Mesendoderm (in vitro differentiated cells): ENCODE measurements at regions not wholly inside any gene's neighbourhood (a gene's known extent, or its start where the extent isn't known, plus 50 kb on each side); places are given as distances from the start of the nearest gene placed in this dataset.

Source experiments
- DNase-seq: peaks from one replicate; pipeline ENCODE4 v3.0.0; 2013
- H2AK5ac ChIP-seq: 2 replicates; pipeline ENCODE4 v1.6.1; 2013; ENCODE audit warnings: low read length, inconsistent platforms
- H2BK120ac ChIP-seq: 2 replicates; pipeline ENCODE4 v1.6.1; 2013; ENCODE audit warnings: low read depth, mild to moderate bottlenecking, low read length, moderate library complexity, mixed read lengths
- H2BK15ac ChIP-seq: replicated peaks from 2 replicates; pipeline ENCODE4 v1.6.1; 2013; ENCODE audit warnings: low read depth, mild to moderate bottlenecking, moderate library complexity
- H2BK5ac ChIP-seq: 2 replicates; pipeline ENCODE4 v1.6.1; 2013; ENCODE audit warnings: low read length, inconsistent platforms
- H3K18ac ChIP-seq: 2 replicates; pipeline ENCODE4 v1.6.1; 2013; ENCODE audit warnings: mild to moderate bottlenecking, low read length, mixed read lengths
- H3K23ac ChIP-seq: one replicate; pipeline ENCODE4 v1.6.1; 2013; ENCODE audit warnings: low read length
- H3K27ac ChIP-seq: 2 replicates; pipeline ENCODE4 v1.5.1; 2013; ENCODE audit warnings: low read depth, mild to moderate bottlenecking, inconsistent platforms, low read length, moderate library complexity
- H3K27me3 ChIP-seq: 2 replicates; pipeline ENCODE4 v1.6.1; 2013; ENCODE audit warnings: low read length, control low read depth, mild to moderate bottlenecking, inconsistent platforms; ENCODE audit not compliant: insufficient read depth, poor library complexity
- H3K36me3 ChIP-seq: 2 replicates; pipeline ENCODE4 v1.6.1; 2013; ENCODE audit warnings: low read length, inconsistent platforms; ENCODE audit not compliant: control insufficient read depth, insufficient read depth
- H3K4ac ChIP-seq: one replicate; pipeline ENCODE4 v1.6.1; 2013; ENCODE audit warnings: low read depth, mild to moderate bottlenecking, low read length, moderate library complexity
- H3K4me1 ChIP-seq: 2 replicates; pipeline ENCODE4 v1.6.1; 2013; ENCODE audit warnings: low read depth, low read length, inconsistent platforms; ENCODE audit not compliant: control insufficient read depth
- H3K4me2 ChIP-seq: 2 replicates; pipeline ENCODE4 v1.6.1; 2013; ENCODE audit warnings: low read length
- H3K4me3 ChIP-seq: 2 replicates; pipeline ENCODE4 v1.5.1; 2013; ENCODE audit warnings: mild to moderate bottlenecking, low read length
- H3K56ac ChIP-seq: one replicate; pipeline ENCODE4 v1.6.1; 2013; ENCODE audit warnings: low read length
- H3K79me1 ChIP-seq: 2 replicates; pipeline ENCODE4 v1.6.1; 2013; ENCODE audit warnings: low read length, inconsistent platforms
- H3K79me2 ChIP-seq: 2 replicates; pipeline ENCODE4 v1.6.1; 2013; ENCODE audit warnings: mild to moderate bottlenecking, low read length; ENCODE audit not compliant: control insufficient read depth, insufficient read depth
- H3K9ac ChIP-seq: 2 replicates; pipeline ENCODE4 v1.6.1; 2013; ENCODE audit warnings: low read length, inconsistent platforms
- H4K5ac ChIP-seq: one replicate; pipeline ENCODE4 v1.6.1; 2013; ENCODE audit warnings: low read length
- H4K8ac ChIP-seq: one replicate; pipeline ENCODE4 v1.6.1; 2013; ENCODE audit warnings: low read depth, mild to moderate bottlenecking, control low read depth, low read length, moderate library complexity
- WGBS: extraction: QIAGEN DNeasy Blood & Tissue Kit; methylation state at CpG from one replicate; pipeline ENCODE4 v1.1.7; 2013; ENCODE audit warnings: low lambda C conversion rate, missing lambda C conversion rate; ENCODE audit not compliant: insufficient coverage; ENCODE audit errors: extremely low coverage; 5-methylcytosine and 5-hydroxymethylcytosine counted together

DNA sequence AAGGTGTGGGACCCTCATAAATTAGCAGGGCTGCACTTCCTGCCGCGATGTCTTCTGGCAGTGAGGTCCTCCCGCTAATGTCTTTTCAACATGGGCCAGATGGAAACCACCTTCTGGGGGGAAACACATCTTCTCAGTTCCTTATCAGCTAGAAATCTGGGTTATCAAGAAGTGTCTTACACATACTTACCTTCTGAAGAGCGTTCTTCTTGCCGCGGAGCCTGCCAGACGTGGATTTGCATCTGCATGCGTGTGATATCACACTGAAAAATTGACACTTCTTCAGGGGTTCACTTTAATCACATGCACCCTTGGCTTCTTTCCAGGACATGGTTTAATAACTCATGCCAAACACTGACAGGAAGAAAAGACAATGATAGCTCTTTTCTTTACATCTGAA lies 163.5 kb upstream of the SOX11 start:
- Histone ChIP-seq H4K8ac (no peak overlapping the region), H2BK15ac (no peak overlapping the region), H3K23ac (no peak overlapping the region), H2BK5ac (no peak overlapping the region), H2AK5ac (no peak overlapping the region), H3K4me1 (peaks cover 2% of the 10 kb centered on the region), H2BK120ac (no peak overlapping the region), H3K4ac (no peak overlapping the region), H3K79me1 (no peaks in the 10 kb centered on the region), H3K79me2 (no peaks in the 10 kb centered on the region), H3K9ac (no peak overlapping the region), H3K4me2 (no peak overlapping the region), H3K56ac (no peak overlapping the region), H3K27ac (no peak overlapping the region), H4K5ac (no peak overlapping the region), H3K4me3 (no peak overlapping the region), H3K18ac (no peak overlapping the region), H3K27me3 (no peaks in the 10 kb centered on the region), H3K36me3 (no peaks in the 10 kb centered on the region)
- peak; percentile 66 for DNase-seq
- WGBS: no CpG with 5 or more reads among the region's 8 CpGs

DNA sequence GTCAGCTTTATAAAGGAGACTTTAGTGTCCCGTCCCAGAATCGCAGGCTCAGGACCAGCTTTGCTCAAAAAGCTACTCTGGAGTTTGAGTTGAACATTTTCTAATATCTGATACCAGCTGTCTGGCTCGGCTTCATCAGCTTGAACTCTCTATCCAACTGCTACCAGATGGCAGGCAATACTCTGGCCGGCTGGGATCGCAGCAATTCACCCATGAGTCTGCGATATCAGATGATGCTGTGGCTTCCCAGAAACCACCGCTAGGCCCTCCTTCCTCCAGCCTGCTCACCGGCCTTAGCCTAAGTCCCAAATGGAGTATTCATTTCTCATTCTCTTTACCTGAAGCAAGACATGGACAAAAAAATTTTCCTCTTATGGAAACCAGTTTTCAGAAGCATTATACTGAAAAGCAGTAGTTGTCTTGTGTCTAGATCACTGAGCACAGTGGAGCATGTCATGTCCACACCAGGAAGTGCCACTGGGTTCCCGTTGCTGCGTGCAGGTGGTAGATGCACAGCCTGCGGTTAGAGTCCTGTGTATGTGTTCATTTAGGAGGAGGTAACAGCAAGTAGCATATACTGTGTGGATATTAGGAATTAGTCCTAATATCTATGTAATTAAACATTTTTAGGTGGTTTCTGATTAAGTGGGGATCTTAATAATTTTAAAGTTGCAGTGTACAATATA lies 162.0 kb upstream of the SOX11 start:
- Histone ChIP-seq H3K27me3 (no peaks in the 10 kb centered on the region), H3K36me3 (no peaks in the 10 kb centered on the region), H3K79me2 (no peaks in the 10 kb centered on the region), H3K56ac (no peak overlapping the region), H2BK15ac (no peak overlapping the region), H3K4me2 (no peak overlapping the region), H3K4me1 (peaks cover 2% of the 10 kb centered on the region), H2AK5ac (no peak overlapping the region), H3K23ac (no peak overlapping the region), H2BK5ac (no peak overlapping the region), H3K79me1 (no peaks in the 10 kb centered on the region), H4K8ac (no peak overlapping the region), H2BK120ac (no peak overlapping the region), H3K9ac (no peak overlapping the region), H3K18ac (no peak overlapping the region), H3K4me3 (no peak overlapping the region), H3K27ac (no peak overlapping the region), H4K5ac (no peak overlapping the region), H3K4ac (no peak overlapping the region)
- DNase-seq: no peak
- no CpG with 5 or more reads among the region's 11 CpGs for WGBS

GRCh38 chr2:5535301-5535700 lies 156.9 kb upstream of the SOX11 start:
- H2BK120ac ChIP-seq: no peak overlapping the region
- H3K56ac ChIP-seq: no peak overlapping the region
- H4K8ac ChIP-seq: no peak overlapping the region
- H3K27me3 ChIP-seq: no peaks in the 10 kb centered on the region
- H2BK5ac ChIP-seq: no peak overlapping the region
- no peak overlapping the region for H2AK5ac ChIP-seq
- H3K4me2 ChIP-seq: no peak overlapping the region
- no peak overlapping the region for H3K18ac ChIP-seq
- DNase-seq: no peak
- H3K79me1 ChIP-seq: no peaks in the 10 kb centered on the region
- H3K4ac ChIP-seq: no peak overlapping the region
- no peak overlapping the region for H3K23ac ChIP-seq
- no peak overlapping the region for H2BK15ac ChIP-seq
- WGBS: no CpG with 5 or more reads among the region's 3 CpGs
- H3K4me1 ChIP-seq: no peaks in the 10 kb centered on the region
- H3K27ac ChIP-seq: no peak overlapping the region
- H3K36me3 ChIP-seq: no peaks in the 10 kb centered on the region
- H4K5ac ChIP-seq: no peak overlapping the region
- H3K79me2 ChIP-seq: no peaks in the 10 kb centered on the region
- H3K9ac ChIP-seq: no peak overlapping the region
- no peak overlapping the region for H3K4me3 ChIP-seq

- Histone ChIP-seq H2AK5ac (no peak overlapping the region), H2BK5ac (no peak overlapping the region), H3K79me1 (no peaks in the 10 kb centered on the region), H3K4me3 (no peak overlapping the region), H3K4ac (no peak overlapping the region), H3K27ac (no peak overlapping the region), H3K23ac (no peak overlapping the region), H4K8ac (no peak overlapping the region), H4K5ac (no peak overlapping the region), H3K56ac (no peak overlapping the region), H3K18ac (no peak overlapping the region), H3K4me2 (no peak overlapping the region), H3K36me3 (no peaks in the 10 kb centered on the region), H2BK120ac (no peak overlapping the region), H3K27me3 (no peaks in the 10 kb centered on the region), H3K9ac (no peak overlapping the region), H3K79me2 (no peaks in the 10 kb centered on the region), H3K4me1 (no peaks in the 10 kb centered on the region), H2BK15ac (no peak overlapping the region)
- no peak for DNase-seq
- whole genome bisulfite sequencing: no CpG with 5 or more reads among the region's 2 CpGs
These were observed 154.9 kb upstream of the SOX11 start for GRCh38 chr2:5537180-5537688.

- H3K4me2 ChIP-seq: no peak overlapping the region
- H3K4ac ChIP-seq: no peak overlapping the region
- H3K79me1 ChIP-seq: no peaks in the 10 kb centered on the region
- no peak overlapping the region for H2BK15ac ChIP-seq
- H3K27me3 ChIP-seq: no peaks in the 10 kb centered on the region
- no peak overlapping the region for H2AK5ac ChIP-seq
- H3K4me3 ChIP-seq: no peak overlapping the region
- no peak overlapping the region for H3K18ac ChIP-seq
- H3K23ac ChIP-seq: no peak overlapping the region
- no peaks in the 10 kb centered on the region for H3K36me3 ChIP-seq
- H2BK120ac ChIP-seq: no peak overlapping the region
- H3K56ac ChIP-seq: no peak overlapping the region
- H3K4me1 ChIP-seq: no peaks in the 10 kb centered on the region
- H3K27ac ChIP-seq: no peak overlapping the region
- no CpG with 5 or more reads among the region's 1 CpG for WGBS
- H3K9ac ChIP-seq: no peak overlapping the region
- DNase-seq: no peak
- H2BK5ac ChIP-seq: no peak overlapping the region
- H3K79me2 ChIP-seq: no peaks in the 10 kb centered on the region
- H4K5ac ChIP-seq: no peak overlapping the region
- no peak overlapping the region for H4K8ac ChIP-seq
These were observed 153.9 kb upstream of the SOX11 start for GRCh38 chr2:5538313-5538712.

DNA sequence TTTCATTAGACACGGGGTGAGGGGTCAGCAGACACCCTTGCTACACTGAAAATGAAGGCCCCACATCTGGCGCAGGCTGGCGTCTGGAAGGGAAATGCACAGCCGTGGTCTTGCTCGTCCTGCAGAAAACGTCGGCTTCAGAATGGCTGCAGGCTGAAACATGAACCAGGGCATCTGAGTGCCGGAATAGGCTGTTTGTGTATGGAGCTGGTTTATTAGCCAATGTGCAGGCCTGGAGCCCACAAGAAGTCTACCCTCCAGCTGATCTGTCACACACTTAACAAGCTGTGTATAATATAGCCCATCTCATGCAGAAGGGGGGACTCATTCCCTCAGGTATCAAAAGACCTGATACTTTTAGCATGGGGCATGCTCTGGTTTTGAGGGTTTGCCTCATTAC lies 153.4 kb upstream of the SOX11 start:
- H3K4me1 ChIP-seq: no peaks in the 10 kb centered on the region
- H2AK5ac ChIP-seq: no peak overlapping the region
- no peak overlapping the region for H4K5ac ChIP-seq
- H3K4ac ChIP-seq: no peak overlapping the region
- no peak overlapping the region for H4K8ac ChIP-seq
- H3K18ac ChIP-seq: no peak overlapping the region
- H3K36me3 ChIP-seq: no peaks in the 10 kb centered on the region
- H3K4me2 ChIP-seq: no peak overlapping the region
- no peaks in the 10 kb centered on the region for H3K79me1 ChIP-seq
- DNase-seq: no peak
- WGBS: no CpG with 5 or more reads among the region's 8 CpGs
- no peak overlapping the region for H2BK15ac ChIP-seq
- no peak overlapping the region for H3K9ac ChIP-seq
- no peak overlapping the region for H3K4me3 ChIP-seq
- H2BK5ac ChIP-seq: no peak overlapping the region
- H2BK120ac ChIP-seq: no peak overlapping the region
- H3K56ac ChIP-seq: no peak overlapping the region
- H3K27ac ChIP-seq: no peak overlapping the region
- H3K79me2 ChIP-seq: no peaks in the 10 kb centered on the region
- no peaks in the 10 kb centered on the region for H3K27me3 ChIP-seq
- H3K23ac ChIP-seq: no peak overlapping the region
